ENCODE measurements at regions not wholly inside any gene's neighbourhood (a gene's known extent, or its start where the extent isn't known, plus 50 kb on each side); places are given as distances from the start of the nearest gene placed in this dataset.

- Histone ChIP-seq H3K4me1 (peaks cover 46% of the 10 kb centered on the region), H3K27me3 (no peaks in the 10 kb centered on the region), H4K20me1 (no peaks in the 10 kb centered on the region), H3K4me2 (no peak overlapping the region), H3K9me3 (no peaks in the 10 kb centered on the region), H3K36me3 (no peaks in the 10 kb centered on the region), H3K4me3 (no peak overlapping the region), H3K27ac (no peak overlapping the region), H3K9ac (no peak overlapping the region)
- no peak for TF ChIP-seq Cebpa-rat (IDR thresholded peaks at IDR 0.05)
Observed at GRCh38 chr14:61891170-61891569, 128.9 kb downstream of the SNAPC1 start.

- Histone ChIP-seq H3K4me3 (no peak overlapping the region), H3K4me2 (no peak overlapping the region), H3K9ac (no peak overlapping the region), H3K9me3 (no peaks in the 10 kb centered on the region), H3K4me1 (peaks cover 43% of the 10 kb centered on the region), H3K27ac (no peak overlapping the region), H3K36me3 (no peaks in the 10 kb centered on the region), H4K20me1 (no peaks in the 10 kb centered on the region), H3K27me3 (no peaks in the 10 kb centered on the region)
- TF ChIP-seq Cebpa-rat (IDR thresholded peaks at IDR 0.05), result no peak
Observed at GRCh38 chr14:61891810-61892209, 129.6 kb downstream of the SNAPC1 start.

GRCh38 chr14:61893371-61893940, 131.2 kb downstream of the SNAPC1 start:
- no peak for TF ChIP-seq Cebpa-rat (IDR thresholded peaks at IDR 0.05)

GRCh38 chr14:61894452-61895077, 132.3 kb downstream of the SNAPC1 start:
- Histone ChIP-seq H3K9ac (no peak overlapping the region), H3K4me1 (peaks cover 17% of the 10 kb centered on the region), H3K9me3 (no peaks in the 10 kb centered on the region), H3K27ac (no peak overlapping the region), H4K20me1 (no peaks in the 10 kb centered on the region), H3K4me2 (no peak overlapping the region), H3K4me3 (no peak overlapping the region), H3K27me3 (no peaks in the 10 kb centered on the region), H3K36me3 (no peaks in the 10 kb centered on the region)
- TF ChIP-seq Cebpa-rat (IDR thresholded peaks at IDR 0.05), result no peak

More at GRCh38 chr14:61893371-61893940, 131.2 kb downstream of the SNAPC1 start:
- Histone ChIP-seq H3K27ac (no peak overlapping the region), H3K36me3 (no peaks in the 10 kb centered on the region), H3K4me3 (no peak overlapping the region), H3K4me1 (peaks cover 28% of the 10 kb centered on the region), H3K27me3 (no peaks in the 10 kb centered on the region), H3K4me2 (no peak overlapping the region), H4K20me1 (no peaks in the 10 kb centered on the region), H3K9ac (no peak overlapping the region), H3K9me3 (no peaks in the 10 kb centered on the region)

- no peak overlapping the region for H3K4me3 ChIP-seq
- no peak for TF ChIP-seq Cebpa-rat (IDR thresholded peaks at IDR 0.05)
Observed at GRCh38 chr14:61897300-61897699, 135.1 kb downstream of the SNAPC1 start.

GRCh38 chr14:61898568-61898967, 136.3 kb downstream of the SNAPC1 start:
- no peaks in the 10 kb centered on the region for H4K20me1 ChIP-seq
- H3K9ac ChIP-seq, result no peak overlapping the region
- H3K4me2 ChIP-seq, result no peak overlapping the region
- no peaks in the 10 kb centered on the region for H3K4me1 ChIP-seq
- H3K27me3 ChIP-seq, result no peaks in the 10 kb centered on the region
- no peak overlapping the region for H3K27ac ChIP-seq
- no peak overlapping the region for H3K4me3 ChIP-seq
- no peak for TF ChIP-seq Cebpa-rat (IDR thresholded peaks at IDR 0.05)
- no peaks in the 10 kb centered on the region for H3K36me3 ChIP-seq
- no peaks in the 10 kb centered on the region for H3K9me3 ChIP-seq

More at GRCh38 chr14:61897300-61897699, 135.1 kb downstream of the SNAPC1 start:
- Histone ChIP-seq H3K27me3 (no peaks in the 10 kb centered on the region), H3K4me2 (no peak overlapping the region), H3K36me3 (no peaks in the 10 kb centered on the region), H4K20me1 (no peaks in the 10 kb centered on the region), H3K9me3 (no peaks in the 10 kb centered on the region), H3K27ac (no peak overlapping the region), H3K4me1 (peaks cover 6% of the 10 kb centered on the region; the same call in 1 of the 2 replicates), H3K9ac (no peak overlapping the region)

GRCh38 chr14:61899497-61899896, 137.3 kb downstream of the SNAPC1 start:
- Histone ChIP-seq H3K27ac (no peak overlapping the region), H4K20me1 (no peaks in the 10 kb centered on the region), H3K4me2 (no peak overlapping the region), H3K36me3 (no peaks in the 10 kb centered on the region), H3K4me3 (no peak overlapping the region), H3K27me3 (no peaks in the 10 kb centered on the region), H3K9ac (no peak overlapping the region), H3K4me1 (no peaks in the 10 kb centered on the region), H3K9me3 (no peaks in the 10 kb centered on the region)
- TF ChIP-seq Cebpa-rat (IDR thresholded peaks at IDR 0.05), result no peak

GRCh38 chr14:61904946-61905345, 142.7 kb downstream of the SNAPC1 start:
- TF ChIP-seq Cebpa-rat (IDR thresholded peaks at IDR 0.05), result no peak
- no peaks in the 10 kb centered on the region for H3K9me3 ChIP-seq
- H4K20me1 ChIP-seq, result no peaks in the 10 kb centered on the region
- no peak overlapping the region for H3K9ac ChIP-seq
- no peaks in the 10 kb centered on the region for H3K4me1 ChIP-seq
- H3K27me3 ChIP-seq, result no peaks in the 10 kb centered on the region
- H3K4me3 ChIP-seq, result no peak overlapping the region
- H3K36me3 ChIP-seq, result no peaks in the 10 kb centered on the region
- no peak overlapping the region for H3K27ac ChIP-seq
- H3K4me2 ChIP-seq, result no peak overlapping the region

GRCh38 chr14:61911574-61911973, 149.4 kb downstream of the SNAPC1 start:
- H3K4me3 ChIP-seq, result no peak overlapping the region
- H3K36me3 ChIP-seq, result no peaks in the 10 kb centered on the region
- no peak overlapping the region for H3K27ac ChIP-seq
- no peaks in the 10 kb centered on the region for H3K9me3 ChIP-seq
- no peaks in the 10 kb centered on the region for H4K20me1 ChIP-seq
- H3K9ac ChIP-seq, result no peak overlapping the region
- no peak for TF ChIP-seq Cebpa-rat (IDR thresholded peaks at IDR 0.05)
- H3K27me3 ChIP-seq, result no peaks in the 10 kb centered on the region
- H3K4me1 ChIP-seq, result no peaks in the 10 kb centered on the region
- no peak overlapping the region for H3K4me2 ChIP-seq

- Histone ChIP-seq H3K27ac (no peak overlapping the region), H3K9ac (no peak overlapping the region), H3K27me3 (no peaks in the 10 kb centered on the region), H3K36me3 (no peaks in the 10 kb centered on the region), H3K4me3 (no peak overlapping the region), H3K4me2 (no peak overlapping the region), H3K9me3 (no peaks in the 10 kb centered on the region), H3K4me1 (no peaks in the 10 kb centered on the region), H4K20me1 (no peaks in the 10 kb centered on the region)
- no peak for TF ChIP-seq Cebpa-rat (IDR thresholded peaks at IDR 0.05)
Observed at GRCh38 chr14:61918998-61919397, 156.8 kb downstream of the SNAPC1 start.
